H9 (cell line): ENCODE measurements at regions not wholly inside any gene's neighbourhood (a gene's known extent, or its start where the extent isn't known, plus 50 kb on each side); places are given as distances from the start of the nearest gene placed in this dataset.

ENCODE experiments used
- DNase-seq: peaks from one replicate; pipeline ENCODE4 v3.0.0-alpha.2; 2017
- H2AFZ ChIP-seq: one replicate; pipeline ENCODE4 v1.6.1; 2013; ENCODE audit warnings: mild to moderate bottlenecking, low read length, control low read depth, moderate library complexity
- H2AK5ac ChIP-seq: 2 replicates; pipeline ENCODE4 v1.6.1; 2013; ENCODE audit warnings: low read length, control low read depth, mixed read lengths; ENCODE audit not compliant: insufficient read length
- H2BK120ac ChIP-seq: one replicate; pipeline ENCODE4 v1.6.1; 2013; ENCODE audit warnings: low read depth, mild to moderate bottlenecking, low read length, control low read depth, inconsistent platforms; ENCODE audit not compliant: poor library complexity, severe bottlenecking
- H2BK12ac ChIP-seq: 2 replicates; pipeline ENCODE4 v1.6.1; 2013; ENCODE audit warnings: low read length, control low read depth, mixed read lengths, low read depth; ENCODE audit not compliant: insufficient read length
- H2BK15ac ChIP-seq: 2 replicates; pipeline ENCODE4 v1.6.1; 2013; ENCODE audit warnings: low read depth, low read length, control low read depth
- H2BK20ac ChIP-seq: one replicate; pipeline ENCODE4 v1.6.1; 2013; ENCODE audit warnings: low read depth, mild to moderate bottlenecking, low read length, control low read depth, inconsistent platforms; ENCODE audit not compliant: poor library complexity, severe bottlenecking
- H2BK5ac ChIP-seq: 2 replicates; pipeline ENCODE4 v1.6.1; 2013; ENCODE audit warnings: low read length, control low read depth, mixed read lengths; ENCODE audit not compliant: insufficient read length
- H3K14ac ChIP-seq: 2 replicates; pipeline ENCODE4 v1.6.1; 2013; ENCODE audit warnings: low read length, control low read depth; ENCODE audit not compliant: insufficient read depth
- H3K18ac ChIP-seq: 2 replicates; pipeline ENCODE4 v1.6.1; 2013; ENCODE audit warnings: low read depth, mild to moderate bottlenecking, mixed read lengths, low read length, control low read depth; ENCODE audit not compliant: insufficient read length
- H3K23ac ChIP-seq: 2 replicates; pipeline ENCODE4 v1.6.1; 2013; ENCODE audit warnings: low read length, control low read depth, mixed read lengths, low read depth; ENCODE audit not compliant: insufficient read length
- H3K23me2 ChIP-seq: 2 replicates; pipeline ENCODE4 v1.6.1; 2013; ENCODE audit warnings: low read depth, mild to moderate bottlenecking, mixed read lengths, low read length, control low read depth; ENCODE audit not compliant: insufficient read length, poor library complexity, severe bottlenecking
- H3K27ac ChIP-seq: 2 replicates; pipeline ENCODE4 v1.5.1; 2013; ENCODE audit warnings: low read length, control low read depth, mixed read lengths, low read depth; ENCODE audit not compliant: insufficient read length
- H3K27me3 ChIP-seq: 2 replicates; pipeline ENCODE4 v1.6.1; 2013; ENCODE audit warnings: low read length, control low read depth, inconsistent platforms; ENCODE audit not compliant: insufficient read depth
- H3K4ac ChIP-seq: 2 replicates; pipeline ENCODE4 v1.6.1; 2013; ENCODE audit warnings: low read depth, mild to moderate bottlenecking, control low read depth, inconsistent platforms, low read length, moderate library complexity
- H3K4me1 ChIP-seq: 2 replicates; pipeline ENCODE4 v1.6.1; 2013; ENCODE audit warnings: low read length, control low read depth, inconsistent platforms; ENCODE audit not compliant: insufficient read depth
- H3K4me2 ChIP-seq: 2 replicates; pipeline ENCODE4 v1.6.1; 2013; ENCODE audit warnings: low read length, control low read depth, mixed read lengths; ENCODE audit not compliant: insufficient read length, insufficient read depth
- H3K56ac ChIP-seq: 2 replicates; pipeline ENCODE4 v1.6.1; 2013; ENCODE audit warnings: low read depth, mild to moderate bottlenecking, mixed read lengths, low read length, control low read depth; ENCODE audit not compliant: insufficient read length
- H3K79me1 ChIP-seq: 2 replicates; pipeline ENCODE4 v1.6.1; 2013; ENCODE audit warnings: low read depth, mild to moderate bottlenecking, moderate library complexity, low read length, control low read depth, inconsistent platforms; ENCODE audit not compliant: insufficient read depth, poor library complexity, severe bottlenecking
- H3K79me2 ChIP-seq: 2 replicates; pipeline ENCODE4 v1.6.1; 2013; ENCODE audit warnings: low read length, control low read depth, inconsistent platforms; ENCODE audit not compliant: insufficient read depth
- H3K9ac ChIP-seq: 2 replicates; pipeline ENCODE4 v1.6.1; 2013; ENCODE audit warnings: low read length, control low read depth, mixed read lengths; ENCODE audit not compliant: insufficient read length; ENCODE audit errors: extremely low read depth
- H3K9me3 ChIP-seq: one replicate; pipeline ENCODE4 v1.6.1; 2013; ENCODE audit warnings: low read depth, low read length, inconsistent platforms; ENCODE audit not compliant: control insufficient read depth
- H3T11ph ChIP-seq: one replicate; pipeline ENCODE4 v1.6.1; 2013; ENCODE audit warnings: mild to moderate bottlenecking, low read length, control low read depth, inconsistent platforms
- H4K20me1 ChIP-seq: one replicate; pipeline ENCODE4 v1.6.1; 2013; ENCODE audit not compliant: control insufficient read depth, insufficient read length, insufficient read depth
- H4K5ac ChIP-seq: 2 replicates; pipeline ENCODE4 v1.6.1; 2013; ENCODE audit warnings: low read depth, mild to moderate bottlenecking, mixed read lengths, low read length, control low read depth; ENCODE audit not compliant: insufficient read length
- H4K8ac ChIP-seq: replicated peaks from 2 replicates; pipeline ENCODE4 v1.6.1; 2013; ENCODE audit warnings: low read length, control low read depth, mixed read lengths, low read depth; ENCODE audit not compliant: insufficient read length
- H4K91ac ChIP-seq: 2 replicates; pipeline ENCODE4 v1.6.1; 2013; ENCODE audit warnings: low read depth, mild to moderate bottlenecking, moderate library complexity, mixed read lengths, low read length, control low read depth; ENCODE audit not compliant: insufficient read length
- H3K27ac Mint-ChIP-seq, 3 experiments: 2 replicates in 2 of 3; 3 replicates in 1 of 3; pipeline ENCODE4 v1.8.0; 2020 to 2021; ENCODE audit warnings: mixed read lengths in 3 of 3, mild to moderate bottlenecking in 1 of 3, moderate library complexity in 1 of 3
- H3K27me3 Mint-ChIP-seq: 2 replicates; pipeline ENCODE4 v1.8.0; 2021; ENCODE audit warnings: low read depth, mild to moderate bottlenecking, moderate library complexity, mixed read lengths
- H3K36me3 Mint-ChIP-seq, 3 experiments: 2 replicates in 2 of 3; 3 replicates in 1 of 3; pipeline ENCODE4 v1.8.0; 2020 to 2021; ENCODE audit warnings: low read depth in 3 of 3, mixed read lengths in 3 of 3; ENCODE audit not compliant: insufficient read depth in 1 of 3
- H3K4me1 Mint-ChIP-seq, 2 experiments: 2 replicates each; pipeline ENCODE4 v1.8.0; 2020; ENCODE audit warnings: mixed read lengths in 2 of 2
- H3K4me3 Mint-ChIP-seq, 2 experiments: 2 replicates in 1 of 2; 3 replicates in 1 of 2; pipeline ENCODE4 v1.8.0; 2020 to 2021; ENCODE audit warnings: mild to moderate bottlenecking in 2 of 2, mixed read lengths in 2 of 2, moderate library complexity in 1 of 2
- H3K9me3 Mint-ChIP-seq, 2 experiments: 2 replicates in 1 of 2; 3 replicates in 1 of 2; pipeline ENCODE4 v1.8.0; 2020; ENCODE audit warnings: mild to moderate bottlenecking in 2 of 2, mixed read lengths in 2 of 2, moderate library complexity in 1 of 2
- WGBS: extraction: QIAGEN DNeasy Blood & Tissue Kit; methylation state at CpG from one replicate; pipeline ENCODE4 v1.1.7; 2013; ENCODE audit warnings: missing lambda C conversion rate, low lambda C conversion rate, mixed read lengths; ENCODE audit not compliant: insufficient read length; ENCODE audit errors: extremely low coverage; 5-methylcytosine and 5-hydroxymethylcytosine counted together
- TF ChIP-seq, protein P1 (sequence below): fragments of 200-600 bp; sonication (generic); conservative IDR thresholded peaks from 3 replicates; pipeline ENCODE4 v1.8.0; 2021; ENCODE audit warnings: antibody characterized with exemption, mild to moderate bottlenecking

- H2BK12ac ChIP-seq, result no peak overlapping the region
- no peak overlapping the region for H2BK20ac ChIP-seq
- H3K9ac ChIP-seq, result no peak overlapping the region
- H3K18ac ChIP-seq, result no peak overlapping the region
- H3K27ac ChIP-seq, result no peak overlapping the region
- Mint-ChIP-seq H3K36me3 (no peaks in the 10 kb centered on the region), H3K9me3 (no peaks in the 10 kb centered on the region), H3K4me1 (peaks cover 4 to 10% of the 10 kb centered on the region in 2 experiments; a peak in 3 of 4 replicates), H3K27me3 (no peaks in the 10 kb centered on the region), H3K4me3 (no peak overlapping the region), H3K27ac (no peak overlapping the region)
- no peaks in the 10 kb centered on the region for H3K79me2 ChIP-seq
- TF ChIP-seq, protein P1, sequence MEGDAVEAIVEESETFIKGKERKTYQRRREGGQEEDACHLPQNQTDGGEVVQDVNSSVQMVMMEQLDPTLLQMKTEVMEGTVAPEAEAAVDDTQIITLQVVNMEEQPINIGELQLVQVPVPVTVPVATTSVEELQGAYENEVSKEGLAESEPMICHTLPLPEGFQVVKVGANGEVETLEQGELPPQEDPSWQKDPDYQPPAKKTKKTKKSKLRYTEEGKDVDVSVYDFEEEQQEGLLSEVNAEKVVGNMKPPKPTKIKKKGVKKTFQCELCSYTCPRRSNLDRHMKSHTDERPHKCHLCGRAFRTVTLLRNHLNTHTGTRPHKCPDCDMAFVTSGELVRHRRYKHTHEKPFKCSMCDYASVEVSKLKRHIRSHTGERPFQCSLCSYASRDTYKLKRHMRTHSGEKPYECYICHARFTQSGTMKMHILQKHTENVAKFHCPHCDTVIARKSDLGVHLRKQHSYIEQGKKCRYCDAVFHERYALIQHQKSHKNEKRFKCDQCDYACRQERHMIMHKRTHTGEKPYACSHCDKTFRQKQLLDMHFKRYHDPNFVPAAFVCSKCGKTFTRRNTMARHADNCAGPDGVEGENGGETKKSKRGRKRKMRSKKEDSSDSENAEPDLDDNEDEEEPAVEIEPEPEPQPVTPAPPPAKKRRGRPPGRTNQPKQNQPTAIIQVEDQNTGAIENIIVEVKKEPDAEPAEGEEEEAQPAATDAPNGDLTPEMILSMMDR, result no peak
- H3K4ac ChIP-seq, result no peak overlapping the region
- H4K20me1 ChIP-seq, result no peaks in the 10 kb centered on the region
- no peak overlapping the region for H3K56ac ChIP-seq
- H3K4me2 ChIP-seq, result no peak overlapping the region
- no peak overlapping the region for H3K14ac ChIP-seq
- H2BK15ac ChIP-seq, result no peak overlapping the region
- H4K91ac ChIP-seq, result no peak overlapping the region
- no peak overlapping the region for H4K8ac ChIP-seq
- no peak overlapping the region for H3T11ph ChIP-seq
- no peak for DNase-seq
- H2BK5ac ChIP-seq, result no peak overlapping the region
- no CpG with 5 or more reads among the region's 5 CpGs for WGBS
- no peak overlapping the region for H2BK120ac ChIP-seq
- no peak overlapping the region for H2AFZ ChIP-seq
- no peaks in the 10 kb centered on the region for H3K27me3 ChIP-seq
- H3K79me1 ChIP-seq, result no peaks in the 10 kb centered on the region
- H4K5ac ChIP-seq, result no peak overlapping the region
- no peak overlapping the region for H3K23ac ChIP-seq
- H3K23me2 ChIP-seq, result no peaks in the 10 kb centered on the region
- no peaks in the 10 kb centered on the region for H3K9me3 ChIP-seq
- H3K4me1 ChIP-seq, result no peaks in the 10 kb centered on the region
- H2AK5ac ChIP-seq, result no peak overlapping the region
Observed at GRCh38 chr21:16037421-16037955, 307.7 kb downstream of the USP25 start.
